ENCODE measurements at regions not wholly inside any gene's neighbourhood (a gene's known extent, or its start where the extent isn't known, plus 50 kb on each side); places are given as distances from the start of the nearest gene placed in this dataset.
"Not testable (repeated sequence)": the region's sequence is repeated elsewhere in the genome, so short reads cannot be mapped to it uniquely, and the experiment has no call there.

GRCh38 chr12:83886479-83886878 lies 1026.1 kb downstream of the SLC6A15 start:
- no peak for DNase-seq (ENCODE audit: low read depth)
- no peak overlapping the region for H3K4me3 ChIP-seq (ENCODE audit: low read depth, low read length)
- no peak for TF ChIP-seq CTCF (IDR thresholded peaks at IDR 0.05; ENCODE audit: low read depth, low read length, missing control alignments)

GRCh38 chr12:83870921-83871599 lies 1041.5 kb downstream of the SLC6A15 start:
- H3K4me3 ChIP-seq (ENCODE audit: low read depth, low read length); DNase-seq (ENCODE audit: low read depth): not testable (repeated sequence)

- no peak for DNase-seq (ENCODE audit: low read depth)
- H3K4me3 ChIP-seq (ENCODE audit: low read depth, low read length): no peak overlapping the region
- no peak for TF ChIP-seq CTCF (IDR thresholded peaks at IDR 0.05; ENCODE audit: low read depth, low read length, missing control alignments)
Observed at GRCh38 chr12:83866477-83866876, 1046.1 kb downstream of the SLC6A15 start.

- no peak overlapping the region for H3K4me3 ChIP-seq (ENCODE audit: low read depth, low read length)
- no peak for DNase-seq (ENCODE audit: low read depth)
- TF ChIP-seq CTCF (IDR thresholded peaks at IDR 0.05; ENCODE audit: low read depth, low read length, missing control alignments): no peak
Observed at GRCh38 chr12:83865431-83865830, 1047.2 kb downstream of the SLC6A15 start.

- no peak for DNase-seq (ENCODE audit: low read depth)
- TF ChIP-seq CTCF (IDR thresholded peaks at IDR 0.05; ENCODE audit: low read depth, low read length, missing control alignments): no peak
- H3K4me3 ChIP-seq (ENCODE audit: low read depth, low read length): no peak overlapping the region
Observed at GRCh38 chr12:83864054-83864453, 1048.5 kb downstream of the SLC6A15 start.

GRCh38 chr12:83859021-83859420 lies 1053.6 kb downstream of the SLC6A15 start:
- no peak for TF ChIP-seq CTCF (IDR thresholded peaks at IDR 0.05; ENCODE audit: low read depth, low read length, missing control alignments)
- no peak overlapping the region for H3K4me3 ChIP-seq (ENCODE audit: low read depth, low read length)
- no peak for DNase-seq (ENCODE audit: low read depth)

- no peak for TF ChIP-seq CTCF (IDR thresholded peaks at IDR 0.05; ENCODE audit: low read depth, low read length, missing control alignments)
- no peak for DNase-seq (ENCODE audit: low read depth)
- H3K4me3 ChIP-seq (ENCODE audit: low read depth, low read length): no peak overlapping the region
Observed at GRCh38 chr12:83856803-83857202, 1055.8 kb downstream of the SLC6A15 start.
